H1 (cell line): ENCODE measurements at regions not wholly inside any gene's neighbourhood (a gene's known extent, or its start where the extent isn't known, plus 50 kb on each side); places are given as distances from the start of the nearest gene placed in this dataset.

Experiments
- ATF2 ChIP-seq: IDR thresholded peaks from 2 replicates; pipeline ENCODE4 v1.6.1; 2012; ENCODE audit warnings: low read length, inconsistent platforms
- BACH1 ChIP-seq: IDR thresholded peaks from 2 replicates; pipeline ENCODE4 v1.6.1; 2012; ENCODE audit warnings: low read length, improper control_type of control experiment
- CHD2 ChIP-seq: IDR thresholded peaks from 2 replicates; pipeline ENCODE4 v1.6.1; 2012; ENCODE audit warnings: low read length, improper control_type of control experiment
- CTCF ChIP-seq, 3 experiments: IDR thresholded peaks; 1 replicate in 2 of 3; 2 replicates in 1 of 3; pipeline versions ENCODE4 v1.5.1 to v1.6.1; 2011; ENCODE audit warnings: low read length in 3 of 3, mild to moderate bottlenecking in 3 of 3, inconsistent platforms in 2 of 3, low read depth in 1 of 3, moderate library complexity in 1 of 3; ENCODE audit not compliant: insufficient read depth in 1 of 3; ENCODE audit errors: control extremely low read depth in 1 of 3
- EGR1 ChIP-seq: IDR thresholded peaks from 2 replicates; pipeline ENCODE4 v1.6.1; 2011; ENCODE audit warnings: low read depth, low read length, borderline replicate concordance
- EZH2 ChIP-seq: fragments of 200-600 bp; sonication (generic); IDR thresholded peaks from 2 replicates; pipeline ENCODE4 v1.7.1; 2012; ENCODE audit warnings: low read depth, mild to moderate bottlenecking, moderate library complexity, low read length, inconsistent platforms; ENCODE audit not compliant: severe bottlenecking
- MAFK ChIP-seq: IDR thresholded peaks from 2 replicates; pipeline ENCODE4 v1.6.1; 2012; ENCODE audit warnings: low read depth, mild to moderate bottlenecking, improper control_type of control experiment, low read length
- NRF1 ChIP-seq: IDR thresholded peaks from 2 replicates; pipeline ENCODE4 v1.6.1; 2011; ENCODE audit warnings: mild to moderate bottlenecking, low read depth, low read length, improper control_type of control experiment
- POLR2AphosphoS5 ChIP-seq: IDR thresholded peaks from 2 replicates; pipeline ENCODE4 v1.6.1; 2011; ENCODE audit warnings: low read depth, low read length
- RAD21 ChIP-seq, 2 experiments: IDR thresholded peaks in 1 of 2; conservative IDR thresholded peaks in 1 of 2; 2 replicates each; pipeline ENCODE4 v1.6.1; 2011; ENCODE audit warnings: low read depth in 2 of 2, low read length in 2 of 2, improper control_type of control experiment in 1 of 2, inconsistent platforms in 1 of 2, mild to moderate bottlenecking in 1 of 2, moderate library complexity in 1 of 2
- RFX5 ChIP-seq: IDR thresholded peaks from 2 replicates; pipeline ENCODE4 v1.6.1; 2011; ENCODE audit warnings: low read depth, low read length, improper control_type of control experiment, borderline replicate concordance
- USF2 ChIP-seq: IDR thresholded peaks from 2 replicates; pipeline ENCODE4 v1.6.1; 2011; ENCODE audit warnings: low read length, improper control_type of control experiment
- YY1 ChIP-seq: IDR thresholded peaks from 2 replicates; pipeline ENCODE4 v1.6.1; 2011; ENCODE audit warnings: low read depth, mild to moderate bottlenecking, low read length

GRCh38 chr7:25680636-25681035 lies 452.4 kb upstream of the NPVF start:
- TF ChIP-seq YY1 (no peak), CTCF (IDR thresholded peaks at IDR 0.05; ENCODE audit: control extremely low read depth in 1 of 3, insufficient read depth in 1 of 3, low read depth in 1 of 3, low read length in 3 of 3) (no peak), EGR1 (no peak), BACH1 (no peak), EZH2 (no peak), RAD21 (IDR thresholded peaks at IDR 0.05 in 1 of 2, conservative IDR thresholded peaks at IDR 0.05 in 1 of 2; ENCODE audit: low read depth in 2 of 2, low read length in 2 of 2) (no peak), POLR2AphosphoS5 (no peak), CHD2 (no peak), NRF1 (no peak), MAFK (no peak), USF2 (no peak), ATF2 (no peak), RFX5 (no peak)
